ENCODE measurements at regions not wholly inside any gene's neighbourhood (a gene's known extent, or its start where the extent isn't known, plus 50 kb on each side); places are given as distances from the start of the nearest gene placed in this dataset.

GRCh38 chr10:84078771-84079170 lies 60.5 kb upstream of the GHITM start:
- TF ChIP-seq CTCF (conservative IDR thresholded peaks at IDR 0.05) (no peak), ZFX (IDR thresholded peaks at IDR 0.05) (no peak)

Data from C4-2B (cell line).